LNCAP (cell line): ENCODE measurements at regions not wholly inside any gene's neighbourhood (a gene's known extent, or its start where the extent isn't known, plus 50 kb on each side); places are given as distances from the start of the nearest gene placed in this dataset.

Experiments used
- CTCF ChIP-seq: fragments of 450-650 bp; IDR thresholded peaks from 2 replicates; pipeline ENCODE4 v1.5.1; 2017; ENCODE audit warnings: mild to moderate bottlenecking

GRCh38 chr2:211061612-211062296 lies 505.4 kb downstream of the CPS1 start:
- TF ChIP-seq CTCF = no peak

- TF ChIP-seq CTCF = no peak
Measured at GRCh38 chr2:211062297-211062612, 505.9 kb downstream of the CPS1 start.

GRCh38 chr2:211067029-211067428 lies 510.6 kb downstream of the CPS1 start:
- no peak for TF ChIP-seq CTCF

GRCh38 chr2:211068108-211068780 lies 511.8 kb downstream of the CPS1 start:
- TF ChIP-seq CTCF = no peak

- TF ChIP-seq CTCF = no peak
Measured at GRCh38 chr2:211070547-211070946, 514.1 kb downstream of the CPS1 start.

- TF ChIP-seq CTCF = no peak
Measured at GRCh38 chr2:211077216-211077767, 520.9 kb downstream of the CPS1 start.

GRCh38 chr2:211084352-211084751 lies 528.0 kb downstream of the CPS1 start:
- TF ChIP-seq CTCF = no peak
